ENCODE measurements at regions not wholly inside any gene's neighbourhood (a gene's known extent, or its start where the extent isn't known, plus 50 kb on each side); places are given as distances from the start of the nearest gene placed in this dataset.
"Not testable (repeated sequence)": the region's sequence is repeated elsewhere in the genome, so short reads cannot be mapped to it uniquely, and the experiment has no call there.

GRCh38 chrX:142860944-142861343 is 164.8 kb upstream of the SPANXN4 start:
- in situ Hi-C loops (cut with MboI; ENCODE audit: low pct_ligation_motif_present in 1 of 4, low pct_unique_long_range_greater_than_20kb in 1 of 4, low sequenced_read_pairs in 3 of 4) (no loop called here), intact Hi-C loops (cut with DNase I; ENCODE audit: low total_unique reads) (no loop called here)
- H3K4me1 ChIP-seq: no peaks in the 10 kb centered on the region
- H3K27me3 ChIP-seq: no peaks in the 10 kb centered on the region
- no peak overlapping the region for H3K4me3 ChIP-seq
- TF ChIP-seq, protein P1, sequence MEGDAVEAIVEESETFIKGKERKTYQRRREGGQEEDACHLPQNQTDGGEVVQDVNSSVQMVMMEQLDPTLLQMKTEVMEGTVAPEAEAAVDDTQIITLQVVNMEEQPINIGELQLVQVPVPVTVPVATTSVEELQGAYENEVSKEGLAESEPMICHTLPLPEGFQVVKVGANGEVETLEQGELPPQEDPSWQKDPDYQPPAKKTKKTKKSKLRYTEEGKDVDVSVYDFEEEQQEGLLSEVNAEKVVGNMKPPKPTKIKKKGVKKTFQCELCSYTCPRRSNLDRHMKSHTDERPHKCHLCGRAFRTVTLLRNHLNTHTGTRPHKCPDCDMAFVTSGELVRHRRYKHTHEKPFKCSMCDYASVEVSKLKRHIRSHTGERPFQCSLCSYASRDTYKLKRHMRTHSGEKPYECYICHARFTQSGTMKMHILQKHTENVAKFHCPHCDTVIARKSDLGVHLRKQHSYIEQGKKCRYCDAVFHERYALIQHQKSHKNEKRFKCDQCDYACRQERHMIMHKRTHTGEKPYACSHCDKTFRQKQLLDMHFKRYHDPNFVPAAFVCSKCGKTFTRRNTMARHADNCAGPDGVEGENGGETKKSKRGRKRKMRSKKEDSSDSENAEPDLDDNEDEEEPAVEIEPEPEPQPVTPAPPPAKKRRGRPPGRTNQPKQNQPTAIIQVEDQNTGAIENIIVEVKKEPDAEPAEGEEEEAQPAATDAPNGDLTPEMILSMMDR (IDR thresholded peaks at IDR 0.05): no peak
- no peak for TF ChIP-seq POLR2A (IDR thresholded peaks at IDR 0.05)
- H3K9me3 ChIP-seq: no peaks in the 10 kb centered on the region
- WGBS, 2 donors (ENCODE audit: low coverage in 1 of 2): 74% methylated on average over 2 of the region's 2 CpGs; no CpG with 5 or more reads in 1 of the 2 donors
- no peak for DNase-seq
- no peak overlapping the region for H3K27ac ChIP-seq
- H3K36me3 ChIP-seq: no peaks in the 10 kb centered on the region

DNA sequence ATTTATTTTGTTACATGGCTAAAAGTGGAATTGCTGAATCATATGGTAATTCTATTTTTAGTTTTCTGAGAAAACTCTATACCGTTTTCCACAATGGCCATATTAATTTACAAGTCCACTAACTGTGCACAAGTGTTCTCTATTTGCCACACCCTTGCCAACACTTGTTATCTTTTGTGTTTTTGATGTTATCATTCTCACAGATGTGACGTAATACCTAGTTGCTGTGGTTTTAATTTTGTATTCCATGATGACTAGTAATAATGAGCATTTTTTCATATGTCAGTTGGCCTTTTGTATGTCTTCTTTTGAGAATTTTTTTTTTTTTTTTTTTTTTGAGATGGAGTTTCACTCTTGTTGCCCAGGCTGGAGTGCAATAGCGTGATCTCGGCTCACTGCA is 164.2 kb upstream of the SPANXN4 start:
- 25 to 63% methylated on average over 1 to 4 of the region's 4 CpGs for WGBS, 2 donors (ENCODE audit: low coverage in 1 of 2)
- Histone ChIP-seq H3K4me3 (no peak overlapping the region), H3K27ac (no peak overlapping the region), H3K36me3 (no peaks in the 10 kb centered on the region), H3K27me3 (no peaks in the 10 kb centered on the region), H3K9me3 (no peaks in the 10 kb centered on the region), H3K4me1 (no peaks in the 10 kb centered on the region)
- no peak for DNase-seq
- TF ChIP-seq POLR2AphosphoS5 (IDR thresholded peaks at IDR 0.05): no peak
- TF ChIP-seq, protein P1 (IDR thresholded peaks at IDR 0.05): no peak
- no peak for TF ChIP-seq POLR2A (IDR thresholded peaks at IDR 0.05)
- TF ChIP-seq EP300 (IDR thresholded peaks at IDR 0.05; ENCODE audit: low read depth): no peak
- in situ Hi-C loops (cut with MboI; ENCODE audit: low pct_ligation_motif_present in 1 of 4, low pct_unique_long_range_greater_than_20kb in 1 of 4, low sequenced_read_pairs in 3 of 4) (no loop called here), intact Hi-C loops (cut with DNase I; ENCODE audit: low total_unique reads) (no loop called here)

- H3K9me3 ChIP-seq; H3K27ac ChIP-seq; DNase-seq; H3K4me3 ChIP-seq; intact Hi-C loops (cut with DNase I; ENCODE audit: low total_unique reads); in situ Hi-C loops (cut with MboI; ENCODE audit: low pct_ligation_motif_present in 1 of 4, low pct_unique_long_range_greater_than_20kb in 1 of 4, low sequenced_read_pairs in 3 of 4); H3K4me1 ChIP-seq; H3K27me3 ChIP-seq; H3K36me3 ChIP-seq: not testable (repeated sequence)
- WGBS, 2 donors (ENCODE audit: low coverage in 1 of 2): 67% methylated on average over 3 of the region's 3 CpGs; no CpG with 5 or more reads in 1 of the 2 donors
Observed at GRCh38 chrX:142866247-142866646, 159.5 kb upstream of the SPANXN4 start.

- H3K36me3 ChIP-seq: no peaks in the 10 kb centered on the region
- intact Hi-C loops (cut with DNase I; ENCODE audit: low total_unique reads): no loop called here
- in situ Hi-C loops (cut with MboI; ENCODE audit: low pct_ligation_motif_present in 1 of 4, low pct_unique_long_range_greater_than_20kb in 1 of 4, low sequenced_read_pairs in 3 of 4): no loop called here
- H3K9me3 ChIP-seq: no peaks in the 10 kb centered on the region
- H3K4me1 ChIP-seq: no peaks in the 10 kb centered on the region
- 40 to 41% methylated on average over 1 of the region's 1 CpG for WGBS, 2 donors (ENCODE audit: low coverage in 1 of 2)
- TF ChIP-seq EP300 (IDR thresholded peaks at IDR 0.05; ENCODE audit: low read depth): no peak
- TF ChIP-seq POLR2AphosphoS5 (IDR thresholded peaks at IDR 0.05): no peak
- TF ChIP-seq, protein P1 (IDR thresholded peaks at IDR 0.05): no peak
- TF ChIP-seq POLR2A (IDR thresholded peaks at IDR 0.05): no peak
- no peak for DNase-seq
- no peak overlapping the region for H3K27ac ChIP-seq
- H3K27me3 ChIP-seq: no peaks in the 10 kb centered on the region
- no peak overlapping the region for H3K4me3 ChIP-seq
Observed at GRCh38 chrX:142873214-142873613, 152.5 kb upstream of the SPANXN4 start.

DNA sequence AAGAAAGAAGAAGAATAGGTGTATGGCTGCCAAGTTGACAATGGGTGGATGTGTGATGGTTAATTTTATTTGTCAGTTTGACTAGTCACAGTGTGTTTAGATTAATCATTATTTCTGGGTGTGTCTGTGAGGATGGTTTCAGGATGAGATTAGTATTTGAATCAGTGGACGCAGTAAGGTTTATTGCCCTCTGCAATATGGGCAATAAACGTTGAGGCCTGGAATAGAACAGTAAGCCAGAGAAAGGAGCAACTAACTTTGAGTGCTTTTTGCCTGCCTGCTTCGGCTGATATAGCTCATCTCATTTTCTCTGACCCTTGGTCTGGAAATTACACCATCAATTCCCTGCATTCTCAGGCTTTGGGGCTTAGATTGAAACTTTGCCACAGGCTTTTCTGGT is 140.8 kb upstream of the SPANXN4 start:
- Histone ChIP-seq H3K27me3 (no peaks in the 10 kb centered on the region), H3K4me3 (no peak overlapping the region), H3K9me3 (no peaks in the 10 kb centered on the region), H3K4me1 (no peaks in the 10 kb centered on the region), H3K36me3 (no peaks in the 10 kb centered on the region), H3K27ac (no peak overlapping the region)
- DNase-seq: peak; percentile 8
- WGBS, 2 donors (ENCODE audit: low coverage in 1 of 2): 37% methylated on average over 3 of the region's 3 CpGs; no CpG with 5 or more reads in 1 of the 2 donors
- TF ChIP-seq POLR2A (IDR thresholded peaks at IDR 0.05) (no peak), EP300 (IDR thresholded peaks at IDR 0.05; ENCODE audit: low read depth) (no peak), POLR2AphosphoS5 (IDR thresholded peaks at IDR 0.05) (no peak)
- TF ChIP-seq, protein P1 (IDR thresholded peaks at IDR 0.05): no peak
- in situ Hi-C loops (cut with MboI; ENCODE audit: low pct_ligation_motif_present in 1 of 4, low pct_unique_long_range_greater_than_20kb in 1 of 4, low sequenced_read_pairs in 3 of 4) (no loop called here), intact Hi-C loops (cut with DNase I; ENCODE audit: low total_unique reads) (no loop called here)

Measured in transverse colon (tissue), 4 donors.